Tibial artery (tissue), 4 donors: ENCODE measurements at regions not wholly inside any gene's neighbourhood (a gene's known extent, or its start where the extent isn't known, plus 50 kb on each side); places are given as distances from the start of the nearest gene placed in this dataset.

Experiments used
- DNase-seq, 2 donors: peaks; one replicate each; pipeline ENCODE4 v3.0.0-alpha.2; 2019
- H3K27ac ChIP-seq, 2 donors: fragments of 200-600 bp; sonication (generic) in 1 of 2; 1 replicate in 1 of 2; 2 replicates in 1 of 2; pipeline ENCODE4 v1.5.1; 2018 to 2019; ENCODE audit warnings: mild to moderate bottlenecking in 1 of 2
- H3K27me3 ChIP-seq, 2 donors: fragments of 200-600 bp; sonication (generic) in 1 of 2; one replicate each; pipeline versions ENCODE4 v1.5.1 to v1.6.0; 2016 to 2019
- H3K36me3 ChIP-seq, 3 donors: fragments of 200-600 bp; sonication (generic) in 2 of 3; one replicate each; pipeline ENCODE4 v1.5.1; 2016 to 2019; ENCODE audit warnings: mild to moderate bottlenecking in 2 of 3
- H3K4me1 ChIP-seq, 4 donors: fragments of 200-600 bp; sonication (generic) in 2 of 4; 1 replicate in 3 of 4; 2 replicates in 1 of 4; pipeline ENCODE4 v1.5.1; 2016 to 2019
- H3K4me3 ChIP-seq, 2 donors: fragments of 200-600 bp; sonication (generic) in 1 of 2; 1 replicate in 1 of 2; 2 replicates in 1 of 2; pipeline ENCODE4 v1.5.1; 2018 to 2019; ENCODE audit warnings: mild to moderate bottlenecking in 2 of 2
- H3K9me3 ChIP-seq, 3 donors: fragments of 200-600 bp; sonication (generic) in 1 of 3; one replicate each; pipeline ENCODE4 v1.5.1; 2016 to 2019
- intact Hi-C: fragments of 100-400 bp; cut with DNase I; formaldehyde crosslinking; loops from one replicate; pipeline ENCODE4 v1.15.0; 2023; ENCODE audit warnings: low total_unique reads
- TF ChIP-seq, protein P1 (sequence below), 2 experiments: fragments of 200-600 bp in 1 of 2; fragments of 450-650 bp in 1 of 2; IDR thresholded peaks; one replicate each; pipeline ENCODE4 v1.5.1; 2017 to 2019; ENCODE audit warnings: antibody characterized with exemption in 2 of 2, mild to moderate bottlenecking in 1 of 2, moderate library complexity in 1 of 2

DNA sequence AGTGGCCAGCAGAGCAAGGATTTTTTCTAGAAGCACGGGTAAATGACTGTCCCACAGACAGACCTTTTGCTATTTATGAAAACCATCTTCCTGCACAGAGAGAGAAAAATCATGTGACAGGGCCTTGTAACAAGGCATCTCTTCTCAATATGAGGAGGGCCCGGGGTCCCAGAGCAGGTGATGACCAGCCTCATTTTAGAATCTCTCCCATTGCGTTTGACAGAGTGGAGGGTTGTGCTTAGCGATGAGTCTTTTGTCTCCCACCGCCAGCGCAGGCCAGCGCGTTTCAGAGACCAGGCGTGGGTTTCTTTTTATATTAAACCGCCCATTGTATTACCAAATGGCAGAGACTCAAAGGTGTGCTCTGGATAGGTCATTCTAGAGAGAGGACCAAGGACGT lies 97.4 kb upstream of the UBL3 start:
- no peaks in the 10 kb centered on the region for H3K9me3 ChIP-seq
- intact Hi-C loops = no loop called here
- peaks cover 0 to 6% of the 10 kb centered on the region in 2 donors for H3K27me3 ChIP-seq
- DNase-seq = no peak
- TF ChIP-seq, protein P1, sequence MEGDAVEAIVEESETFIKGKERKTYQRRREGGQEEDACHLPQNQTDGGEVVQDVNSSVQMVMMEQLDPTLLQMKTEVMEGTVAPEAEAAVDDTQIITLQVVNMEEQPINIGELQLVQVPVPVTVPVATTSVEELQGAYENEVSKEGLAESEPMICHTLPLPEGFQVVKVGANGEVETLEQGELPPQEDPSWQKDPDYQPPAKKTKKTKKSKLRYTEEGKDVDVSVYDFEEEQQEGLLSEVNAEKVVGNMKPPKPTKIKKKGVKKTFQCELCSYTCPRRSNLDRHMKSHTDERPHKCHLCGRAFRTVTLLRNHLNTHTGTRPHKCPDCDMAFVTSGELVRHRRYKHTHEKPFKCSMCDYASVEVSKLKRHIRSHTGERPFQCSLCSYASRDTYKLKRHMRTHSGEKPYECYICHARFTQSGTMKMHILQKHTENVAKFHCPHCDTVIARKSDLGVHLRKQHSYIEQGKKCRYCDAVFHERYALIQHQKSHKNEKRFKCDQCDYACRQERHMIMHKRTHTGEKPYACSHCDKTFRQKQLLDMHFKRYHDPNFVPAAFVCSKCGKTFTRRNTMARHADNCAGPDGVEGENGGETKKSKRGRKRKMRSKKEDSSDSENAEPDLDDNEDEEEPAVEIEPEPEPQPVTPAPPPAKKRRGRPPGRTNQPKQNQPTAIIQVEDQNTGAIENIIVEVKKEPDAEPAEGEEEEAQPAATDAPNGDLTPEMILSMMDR (IDR thresholded peaks at IDR 0.05) = no peak
- H3K4me3 ChIP-seq = no peak overlapping the region
- H3K27ac ChIP-seq = no peak overlapping the region
- H3K4me1 ChIP-seq = no peaks in the 10 kb centered on the region
- no peaks in the 10 kb centered on the region for H3K36me3 ChIP-seq

- TF ChIP-seq, protein P1 (IDR thresholded peaks at IDR 0.05) = no peak
- intact Hi-C loops = no loop called here
- no peak overlapping the region for H3K4me3 ChIP-seq
- DNase-seq = no peak
- no peaks in the 10 kb centered on the region for H3K36me3 ChIP-seq
- no peak overlapping the region for H3K27ac ChIP-seq
- H3K9me3 ChIP-seq = no peaks in the 10 kb centered on the region
- peaks cover 0 to 6% of the 10 kb centered on the region in 2 donors for H3K27me3 ChIP-seq
- no peaks in the 10 kb centered on the region for H3K4me1 ChIP-seq
Measured at GRCh38 chr13:29946093-29946492, 95.7 kb upstream of the UBL3 start.

- H3K4me3 ChIP-seq = no peak overlapping the region
- no peaks in the 10 kb centered on the region for H3K36me3 ChIP-seq
- no peaks in the 10 kb centered on the region for H3K9me3 ChIP-seq
- TF ChIP-seq, protein P1 (IDR thresholded peaks at IDR 0.05) = no peak
- no peak for DNase-seq
- no peak overlapping the region for H3K27ac ChIP-seq
- no peaks in the 10 kb centered on the region for H3K27me3 ChIP-seq
- intact Hi-C loops = no loop called here
- H3K4me1 ChIP-seq = no peaks in the 10 kb centered on the region
Measured at GRCh38 chr13:29943686-29944085, 93.3 kb upstream of the UBL3 start.

DNA sequence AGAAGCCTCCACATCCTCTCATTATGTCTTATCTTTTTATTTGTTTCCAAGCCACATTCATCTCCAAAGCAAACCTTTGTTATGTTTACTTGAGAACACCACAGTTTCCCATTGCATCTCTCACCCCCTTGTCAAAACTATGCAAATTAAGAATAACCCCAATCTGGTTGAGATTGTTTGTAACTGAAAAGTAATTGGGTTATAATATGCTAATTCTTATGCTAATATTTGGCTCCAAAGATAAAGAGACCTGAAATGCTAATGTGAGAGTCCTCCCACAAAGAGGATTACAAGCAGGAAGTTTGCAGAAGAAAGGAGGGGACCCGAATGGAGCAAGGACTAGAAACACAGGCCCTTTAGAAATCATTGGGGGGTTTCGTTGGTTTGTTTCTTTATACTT lies 92.9 kb upstream of the UBL3 start:
- Histone ChIP-seq H3K9me3 (no peaks in the 10 kb centered on the region), H3K4me3 (no peak overlapping the region), H3K27ac (no peak overlapping the region), H3K4me1 (no peaks in the 10 kb centered on the region), H3K27me3 (peaks cover 0 to 2% of the 10 kb centered on the region in 2 donors), H3K36me3 (no peaks in the 10 kb centered on the region)
- TF ChIP-seq, protein P1 (IDR thresholded peaks at IDR 0.05) = no peak
- DNase-seq = no peak
- intact Hi-C loops = no loop called here

GRCh38 chr13:29940715-29941114 lies 90.3 kb upstream of the UBL3 start:
- DNase-seq = no peak
- intact Hi-C loops = no loop called here

More at GRCh38 chr13:29940715-29941114, 90.3 kb upstream of the UBL3 start:
- Histone ChIP-seq H3K27me3 (peaks cover 0 to 4% of the 10 kb centered on the region in 2 donors), H3K9me3 (no peaks in the 10 kb centered on the region), H3K36me3 (no peaks in the 10 kb centered on the region), H3K4me1 (no peaks in the 10 kb centered on the region), H3K27ac (no peak overlapping the region), H3K4me3 (no peak overlapping the region)
- TF ChIP-seq, protein P1 (IDR thresholded peaks at IDR 0.05) = no peak
